Activated T-helper 1 cell treated with anti-CD3 and anti-CD28 coated beads, Interleukin-2, amount 50 U/mL, for 16 hours (primary cell): ENCODE measurements at regions not wholly inside any gene's neighbourhood (a gene's known extent, or its start where the extent isn't known, plus 50 kb on each side); places are given as distances from the start of the nearest gene placed in this dataset.

Experiments
- DNase-seq, 2 donors: peaks; one replicate each; pipeline ENCODE4 v3.0.0-alpha.2; 2020; ENCODE audit warnings: low read depth in 1 of 2, low spot score in 1 of 2

DNA sequence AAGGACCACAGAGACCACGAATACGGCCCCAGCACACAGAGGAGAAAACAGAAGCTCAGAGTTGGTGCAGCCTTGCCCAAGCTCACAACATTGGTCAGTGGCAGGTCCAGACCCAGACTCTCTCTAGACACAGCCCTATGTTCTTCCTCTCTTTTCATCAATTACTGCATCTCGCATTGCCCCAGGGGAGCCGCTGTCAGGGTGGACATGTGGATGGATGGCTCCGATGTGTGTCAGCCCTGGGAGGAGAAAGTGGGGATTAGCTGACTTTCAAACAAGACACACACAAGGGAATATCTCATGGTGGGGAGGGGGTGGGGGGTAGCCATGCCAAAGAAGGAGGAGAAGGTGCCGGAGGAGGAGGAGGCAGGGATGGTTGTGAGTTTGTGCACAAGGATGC is 556.8 kb downstream of the NPHP4 start:
- no peak for DNase-seq

- no peak for DNase-seq
Measured at GRCh38 chr1:5432436-5432835, 559.8 kb downstream of the NPHP4 start.

DNA sequence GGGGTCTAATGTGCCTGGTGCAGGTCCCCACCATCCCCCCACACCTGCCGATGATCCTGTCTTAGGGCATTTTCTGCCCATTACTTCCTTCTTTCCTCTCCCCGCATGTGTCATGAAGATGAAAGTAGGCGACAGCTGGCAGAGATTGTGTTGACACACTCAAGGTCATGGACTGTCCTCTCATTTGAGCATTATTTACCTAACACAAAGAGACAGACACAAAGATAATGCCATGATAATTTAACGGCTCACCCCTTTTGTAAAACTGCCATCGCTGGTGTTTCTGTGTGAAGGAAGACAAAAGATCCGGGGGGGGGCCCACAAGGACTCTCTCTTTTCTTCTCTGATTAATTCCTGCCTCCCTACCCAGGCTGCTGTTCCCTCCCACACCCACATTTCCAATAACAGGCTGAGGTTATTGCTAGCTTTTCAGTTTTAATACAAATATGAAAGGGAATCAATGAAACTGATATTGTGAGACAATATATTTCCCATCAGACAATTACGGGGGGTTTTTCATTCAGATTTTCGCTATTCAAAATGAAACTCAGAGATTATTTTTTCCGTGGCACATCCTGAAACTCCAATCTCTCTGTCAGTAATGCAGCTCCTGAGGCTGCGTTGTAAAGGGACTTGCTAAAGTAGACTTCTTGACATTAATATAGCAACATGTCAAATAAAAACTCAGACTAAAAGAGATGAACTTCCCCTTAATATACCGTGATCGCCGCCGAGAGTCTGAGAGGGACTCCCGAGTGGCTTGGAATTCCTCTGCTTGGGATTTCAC is 561.1 kb downstream of the NPHP4 start:
- no peak for DNase-seq

- no peak for DNase-seq
Measured at GRCh38 chr1:5430136-5430535, 562.1 kb downstream of the NPHP4 start.

- no peak for DNase-seq
Measured at GRCh38 chr1:5428351-5428750, 563.9 kb downstream of the NPHP4 start.

DNA sequence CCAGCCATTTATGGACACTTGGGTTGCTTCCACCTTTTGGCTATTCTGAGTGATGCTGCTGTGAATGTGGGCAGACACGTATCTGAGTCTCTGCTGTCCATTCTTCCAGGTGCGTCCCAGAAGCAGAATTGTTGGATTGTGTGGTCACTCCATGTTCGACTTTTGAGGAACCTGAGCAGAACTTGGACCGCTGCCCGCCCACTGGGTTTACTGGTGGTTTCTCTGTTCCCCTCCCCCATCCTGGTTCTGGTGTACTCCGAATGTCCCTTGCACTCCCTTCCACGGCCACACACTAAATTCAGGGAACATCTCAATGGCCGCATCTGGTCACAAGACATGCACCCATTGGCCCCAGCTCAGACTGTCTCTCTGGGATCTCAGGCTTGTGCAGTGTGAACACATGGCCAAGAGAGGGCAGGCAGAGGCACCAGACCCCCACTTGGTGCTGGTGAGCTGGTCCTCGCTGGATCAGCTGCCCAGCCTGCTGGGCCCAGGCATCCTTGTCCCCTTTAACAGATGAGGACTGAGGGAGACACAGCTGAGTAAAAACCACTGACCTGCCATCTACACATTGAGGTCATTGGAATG is 565.1 kb downstream of the NPHP4 start:
- DNase-seq = no peak

DNA sequence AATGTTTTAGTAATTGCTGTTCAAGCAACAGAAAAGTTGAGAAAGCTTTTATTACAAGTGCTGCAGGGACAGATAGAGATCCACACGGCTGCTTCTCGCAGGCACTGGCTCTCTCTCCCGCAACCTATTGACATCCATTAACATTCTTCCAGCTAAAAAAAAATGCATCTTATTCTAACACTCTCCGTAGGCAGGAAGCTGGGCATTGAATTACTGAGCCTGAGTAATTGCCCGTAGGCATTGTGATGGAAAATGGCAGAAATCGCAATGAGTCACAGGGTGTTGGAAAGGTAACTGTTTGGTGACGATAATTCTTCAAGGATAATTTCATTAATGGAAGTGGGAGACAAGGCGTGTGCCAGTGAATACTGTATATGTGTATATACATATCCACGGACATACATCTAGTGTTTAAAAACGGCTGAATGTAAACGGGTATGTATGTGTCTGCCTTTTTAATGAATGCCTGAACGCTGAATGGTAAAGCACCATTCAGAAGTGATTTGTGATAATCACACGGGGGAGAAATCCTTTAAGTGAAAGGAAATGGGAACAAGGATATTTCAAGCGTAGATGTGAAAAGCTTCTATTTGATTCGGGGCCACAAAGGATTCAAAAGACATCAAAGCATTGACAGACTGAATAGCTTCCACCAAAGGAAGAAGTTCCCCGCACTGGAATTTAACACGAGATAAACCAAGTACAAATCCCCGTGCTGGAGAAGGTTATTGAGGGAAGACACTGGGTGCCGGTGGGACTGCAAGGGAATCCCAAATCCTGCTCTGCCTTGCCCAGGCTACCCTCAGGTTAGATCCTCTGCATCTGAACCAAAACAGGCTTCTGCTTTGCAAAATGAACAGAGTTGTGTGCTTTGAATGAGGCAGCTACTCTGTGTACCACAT is 567.2 kb downstream of the NPHP4 start:
- DNase-seq = no peak

DNA sequence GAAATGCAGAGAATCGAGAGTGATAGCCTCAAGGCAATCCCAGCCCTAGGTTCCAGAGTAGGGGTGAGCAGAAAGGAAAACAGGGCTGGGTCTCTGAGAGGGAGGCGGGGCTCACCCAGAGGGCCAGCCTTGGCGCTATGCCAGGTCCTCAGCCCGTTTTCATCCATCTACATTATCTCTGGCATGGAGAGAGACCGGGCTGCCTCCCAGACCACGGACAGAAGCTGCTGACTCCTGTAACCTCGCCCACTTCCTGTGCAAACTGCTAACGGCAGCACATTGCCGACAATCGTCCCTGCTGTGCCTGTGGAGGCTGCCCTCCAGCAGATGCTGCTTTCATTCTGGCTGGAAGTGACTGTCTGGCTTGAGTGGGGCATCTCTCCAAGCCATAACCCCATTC is 569.1 kb downstream of the NPHP4 start:
- peak in 1 of 2 donors; percentile 3 for DNase-seq

DNA sequence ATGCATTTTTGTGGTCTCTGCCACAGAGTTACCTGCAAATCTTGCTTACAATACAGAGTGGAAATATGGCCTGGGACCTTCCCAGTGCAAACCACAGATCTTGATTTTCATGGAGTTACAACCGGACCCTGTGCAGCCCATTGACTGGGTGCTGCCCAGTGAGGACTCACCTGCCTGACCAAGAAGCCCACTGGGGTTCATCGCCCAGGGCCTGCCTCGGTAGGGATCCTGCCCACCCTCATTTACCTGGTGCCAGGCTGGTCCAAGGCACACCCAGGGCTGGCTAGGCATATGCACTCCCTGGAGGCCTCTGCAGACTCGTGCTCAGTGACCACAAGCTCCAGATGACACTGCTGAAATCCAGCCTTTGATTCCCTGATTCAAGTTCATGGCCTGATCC is 572.7 kb downstream of the NPHP4 start:
- DNase-seq = no peak

DNA sequence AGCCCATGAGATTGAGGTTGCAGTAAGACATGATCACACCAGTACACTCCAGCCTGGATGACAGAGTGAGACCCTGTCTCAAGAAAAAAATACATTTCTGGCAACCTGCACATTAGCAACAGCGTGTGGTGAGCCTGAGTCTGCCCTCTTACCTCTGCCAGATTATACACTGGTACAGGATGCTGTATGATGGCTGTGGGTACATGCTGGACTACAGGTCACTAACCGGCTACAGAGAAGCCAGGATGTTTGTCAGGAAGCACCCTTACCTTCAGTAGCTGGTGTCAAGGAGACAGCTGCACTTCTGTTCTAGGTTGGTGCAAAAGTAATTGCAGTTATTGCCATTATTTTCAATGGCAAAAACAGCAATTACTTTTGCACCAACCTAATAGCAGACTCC is 575.7 kb downstream of the NPHP4 start:
- no peak for DNase-seq

DNA sequence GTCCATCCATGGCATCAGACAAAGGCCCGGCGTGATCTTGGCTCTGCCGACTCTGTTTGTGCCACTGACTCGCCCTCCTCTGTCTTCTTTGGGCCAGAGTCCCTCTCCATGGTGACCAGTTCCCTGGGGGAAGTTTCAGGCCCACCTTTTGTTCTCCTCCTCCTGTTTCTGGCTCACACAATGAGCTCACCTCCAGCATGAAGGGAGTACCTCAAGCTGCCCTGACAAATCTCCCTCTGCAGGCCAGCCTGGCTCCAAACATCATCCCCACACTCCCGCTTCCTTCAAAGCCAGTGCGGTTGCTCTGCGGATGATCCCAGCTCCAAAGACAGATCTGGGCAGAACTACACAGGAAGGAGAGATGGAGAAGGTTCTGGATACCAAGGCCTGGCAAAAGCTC is 576.6 kb downstream of the NPHP4 start:
- no peak for DNase-seq

- DNase-seq = no peak
Measured at GRCh38 chr1:5410652-5411051, 581.6 kb downstream of the NPHP4 start.

GRCh38 chr1:5408401-5408800 is 583.8 kb downstream of the NPHP4 start:
- DNase-seq = no peak

DNA sequence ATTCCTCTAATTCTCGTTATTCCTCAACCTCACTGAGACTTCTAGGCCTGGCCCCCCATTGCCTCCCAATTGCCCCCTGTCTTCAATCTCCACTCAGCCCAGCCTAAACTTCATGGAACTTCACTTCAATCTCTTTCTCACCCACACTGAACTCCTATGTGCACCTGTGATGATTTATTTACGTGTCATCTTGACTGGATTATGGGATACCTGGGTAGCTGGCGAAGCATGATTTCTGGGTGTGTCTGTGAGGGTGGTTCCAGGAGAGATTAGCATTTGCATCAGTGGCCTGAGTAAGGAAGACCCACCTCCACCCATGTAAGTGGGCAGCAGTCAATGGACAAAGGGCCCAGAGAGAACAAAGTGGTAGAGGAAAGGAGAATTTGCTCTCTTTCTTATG is 587.0 kb downstream of the NPHP4 start:
- no peak for DNase-seq

GRCh38 chr1:5404412-5405203 is 587.6 kb downstream of the NPHP4 start:
- no peak for DNase-seq

DNA sequence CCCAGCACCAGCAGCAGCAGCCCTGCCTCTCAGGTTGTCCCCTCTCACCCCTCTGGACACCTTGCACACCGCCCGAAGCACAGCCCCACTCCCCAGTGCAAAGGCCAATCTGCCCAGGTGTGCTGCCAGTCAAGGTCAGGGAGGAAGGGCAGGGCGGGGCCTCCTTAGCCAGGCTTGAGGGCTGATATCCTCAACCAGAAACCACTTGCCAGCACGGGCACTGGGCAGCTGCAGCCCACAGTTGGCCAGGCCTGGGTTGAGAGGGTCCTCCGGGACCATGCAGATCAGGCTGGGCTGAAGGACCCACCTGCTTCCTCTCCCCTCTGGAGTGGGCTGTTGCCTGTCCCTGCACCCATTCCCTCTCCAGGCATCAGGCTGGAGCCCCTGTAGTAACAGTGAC is 588.3 kb downstream of the NPHP4 start:
- DNase-seq = no peak

GRCh38 chr1:5402618-5403017 is 589.6 kb downstream of the NPHP4 start:
- no peak for DNase-seq

- DNase-seq = no peak
Measured at GRCh38 chr1:5399771-5400170, 592.5 kb downstream of the NPHP4 start.

DNA sequence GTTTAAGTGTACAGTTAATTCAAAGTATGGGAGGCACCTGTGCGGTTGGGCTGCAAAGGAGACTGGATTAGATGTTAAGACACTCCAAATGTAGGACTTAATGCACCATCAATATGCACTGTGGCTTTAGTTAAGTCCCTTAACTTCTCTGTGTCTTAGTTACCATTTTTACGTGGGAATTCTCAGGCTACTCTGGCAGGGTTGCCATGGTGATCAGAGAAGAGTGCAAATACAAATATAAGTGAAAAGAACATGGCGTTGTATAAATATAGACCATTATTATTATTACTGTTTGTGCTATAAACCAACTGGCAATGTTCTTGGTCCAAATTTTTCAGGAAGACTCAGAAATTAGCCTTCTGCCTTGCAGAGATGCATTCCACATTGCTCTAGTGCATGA is 595.6 kb downstream of the NPHP4 start:
- DNase-seq = no peak

DNA sequence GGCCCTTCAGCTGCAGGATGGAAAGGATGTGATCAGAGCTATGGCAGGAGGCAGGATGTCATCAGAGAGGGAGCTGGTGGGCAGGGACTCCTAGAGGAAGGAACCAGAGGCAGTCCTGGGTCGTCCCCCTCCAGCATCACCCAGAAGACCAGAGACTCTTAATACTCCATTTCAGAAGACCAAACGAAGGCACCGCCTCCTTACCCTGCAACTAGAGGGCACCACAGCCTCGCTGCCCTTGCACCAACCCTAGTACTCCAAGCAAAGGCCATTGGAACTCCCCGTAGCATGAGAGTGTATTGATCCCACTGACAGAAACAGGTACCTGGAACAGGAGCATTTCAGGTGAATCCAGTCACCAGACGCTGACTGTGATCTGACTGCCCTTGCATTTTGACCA is 598.1 kb downstream of the NPHP4 start:
- no peak for DNase-seq

DNA sequence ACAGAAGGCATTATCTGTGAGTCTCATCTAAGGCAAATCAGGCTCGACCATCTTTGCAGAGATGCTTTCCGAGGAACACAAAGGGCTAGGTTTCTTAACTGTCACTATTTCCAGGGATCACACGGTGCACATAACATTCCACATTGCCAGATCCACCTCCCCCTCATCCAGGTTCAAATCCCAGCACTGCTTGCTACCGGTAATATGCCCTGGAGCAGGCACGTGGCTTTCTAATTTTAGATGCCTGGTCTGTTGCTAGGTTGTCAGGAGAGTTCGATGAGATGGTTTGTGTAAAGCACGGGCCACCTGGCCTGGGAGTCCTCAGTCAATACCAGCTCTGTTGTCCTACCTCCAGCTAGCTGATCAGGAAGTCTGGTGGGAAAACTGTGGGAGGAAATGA is 598.6 kb downstream of the NPHP4 start:
- DNase-seq = no peak
